HG02678 (cell line): ENCODE measurements at regions not wholly inside any gene's neighbourhood (a gene's known extent, or its start where the extent isn't known, plus 50 kb on each side); places are given as distances from the start of the nearest gene placed in this dataset.
"Not testable (repeated sequence)": the region's sequence is repeated elsewhere in the genome, so short reads cannot be mapped to it uniquely, and the experiment has no call there.

Experiments
- ATAC-seq: cut with Tn5 transposase; IDR thresholded peaks from one replicate; pipeline ENCODE4 v1.9.1; 2021; ENCODE audit warnings: mild to moderate bottlenecking, moderate library complexity; ENCODE audit not compliant: unreplicated experiment

DNA sequence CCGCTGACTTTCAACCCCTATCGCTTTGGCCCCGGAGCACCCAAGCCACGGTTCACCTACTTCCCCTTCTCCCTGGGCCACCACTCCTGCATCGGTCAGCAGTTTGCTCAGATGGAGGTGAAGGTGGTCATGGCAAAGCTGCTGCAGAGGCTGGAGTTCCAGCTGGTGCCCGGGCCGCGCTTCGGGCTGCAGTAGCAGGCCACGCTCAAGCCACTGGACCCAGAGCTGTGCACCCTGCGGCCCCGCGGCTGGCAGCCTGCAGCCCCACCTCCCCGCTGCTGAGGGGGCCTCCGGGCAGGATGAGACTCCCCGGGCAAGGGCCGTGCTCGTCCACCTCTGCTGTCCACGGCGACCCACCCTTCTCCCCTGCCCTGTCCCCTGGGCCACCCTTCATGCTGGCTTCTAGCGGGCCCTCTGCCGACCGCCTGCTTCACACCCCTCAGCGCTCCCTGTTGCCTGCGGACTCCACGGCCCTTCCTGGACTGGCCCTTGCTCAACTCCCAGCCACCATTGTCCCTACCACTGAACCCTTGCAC is 92.2 kb upstream of the TRABD2B start:
- ATAC-seq, result no peak

DNA sequence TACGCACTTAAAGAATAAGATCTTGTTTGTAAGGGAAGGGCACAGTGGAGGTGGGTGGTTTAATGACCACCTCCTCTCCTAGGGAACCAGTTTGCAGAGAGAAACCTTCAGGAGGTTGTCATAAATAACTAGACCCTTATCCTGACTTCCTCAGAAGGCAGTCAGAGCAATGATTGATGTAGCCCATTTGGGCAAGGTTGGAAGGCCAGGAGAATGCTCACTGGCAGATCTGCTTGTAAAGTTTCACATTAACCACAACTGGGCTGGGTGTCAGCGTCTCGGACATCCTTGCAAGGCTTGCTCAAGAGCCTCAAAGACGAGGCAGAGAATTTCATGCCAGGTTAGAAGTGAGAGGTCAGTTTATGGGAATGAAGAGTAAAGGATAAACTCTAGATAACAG is 87.6 kb upstream of the TRABD2B start:
- no peak for ATAC-seq

DNA sequence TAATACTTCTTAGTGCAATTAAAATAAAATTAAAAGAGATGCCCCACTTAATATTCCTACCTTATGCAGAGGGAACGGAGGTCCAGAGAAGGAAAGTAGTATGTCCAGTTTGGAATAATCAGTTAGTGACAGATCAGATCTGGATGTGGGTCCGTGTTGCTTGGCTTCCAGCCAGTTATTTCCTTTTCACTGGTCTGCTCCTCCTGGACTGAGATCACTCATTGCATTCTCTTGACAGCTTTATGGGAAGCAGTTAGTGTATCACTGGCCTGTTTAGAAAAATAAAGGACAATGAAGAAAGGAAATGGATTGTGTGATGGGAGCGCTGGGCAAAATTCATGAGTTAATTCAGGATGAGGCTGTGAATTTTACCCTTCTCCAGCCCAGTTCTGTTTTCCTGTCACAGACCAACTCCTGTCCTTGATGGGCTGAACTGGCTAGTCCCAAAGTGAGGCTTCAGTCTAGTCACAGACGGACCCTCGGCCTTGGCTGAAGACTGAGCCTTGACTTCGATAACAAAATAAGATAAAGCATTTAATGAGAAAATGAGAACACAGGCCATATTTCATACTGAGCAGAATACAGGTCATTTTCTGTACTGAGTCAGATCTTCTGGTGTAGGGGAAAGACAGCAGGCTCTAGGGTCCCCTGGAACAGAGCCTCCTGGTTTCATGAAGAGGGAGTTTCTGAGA is 85.2 kb upstream of the TRABD2B start:
- no peak for ATAC-seq

DNA sequence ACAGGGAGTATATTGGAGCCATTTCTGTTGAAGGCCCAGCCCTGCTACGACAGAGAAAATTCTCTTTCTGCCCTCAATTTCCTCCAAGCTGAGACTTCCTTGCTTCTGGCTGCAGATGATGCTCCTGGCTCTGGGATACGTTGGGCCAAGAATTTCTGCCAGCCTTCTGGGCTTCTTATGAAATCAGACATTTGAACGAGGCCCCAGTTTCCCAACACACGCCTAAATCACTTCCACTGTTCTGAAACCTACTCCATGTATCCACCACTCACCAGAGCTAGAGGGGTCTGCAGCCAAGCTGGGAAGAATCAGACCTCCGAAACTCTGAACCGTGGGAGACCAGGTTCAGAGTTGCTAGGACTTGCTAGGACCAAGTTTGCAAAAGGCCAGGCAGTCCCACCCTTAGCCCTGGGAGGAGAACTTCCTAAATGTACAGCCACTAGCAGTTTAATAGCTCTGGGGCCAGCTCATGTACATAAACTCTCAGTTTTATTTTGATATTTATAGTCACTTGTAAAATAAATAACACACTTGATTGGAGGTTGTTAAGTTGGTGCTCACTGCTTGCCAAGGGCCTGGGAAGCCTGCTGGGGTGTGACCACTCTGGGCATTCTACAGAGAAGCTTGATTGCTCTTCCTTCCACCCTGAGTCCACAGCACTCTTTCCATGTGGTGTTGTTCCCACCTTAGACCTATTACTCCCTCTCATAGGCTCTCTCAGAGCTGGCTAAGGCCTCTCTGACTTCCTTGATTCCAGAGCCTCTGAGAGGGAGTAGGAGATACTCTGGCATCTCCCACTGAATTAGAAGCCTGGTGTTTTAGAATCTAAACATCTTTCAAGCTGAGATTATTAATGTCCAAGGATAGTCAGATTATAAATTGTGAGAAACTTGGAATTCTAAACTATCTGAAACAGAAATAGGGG is 83.4 kb upstream of the TRABD2B start:
- no peak for ATAC-seq

DNA sequence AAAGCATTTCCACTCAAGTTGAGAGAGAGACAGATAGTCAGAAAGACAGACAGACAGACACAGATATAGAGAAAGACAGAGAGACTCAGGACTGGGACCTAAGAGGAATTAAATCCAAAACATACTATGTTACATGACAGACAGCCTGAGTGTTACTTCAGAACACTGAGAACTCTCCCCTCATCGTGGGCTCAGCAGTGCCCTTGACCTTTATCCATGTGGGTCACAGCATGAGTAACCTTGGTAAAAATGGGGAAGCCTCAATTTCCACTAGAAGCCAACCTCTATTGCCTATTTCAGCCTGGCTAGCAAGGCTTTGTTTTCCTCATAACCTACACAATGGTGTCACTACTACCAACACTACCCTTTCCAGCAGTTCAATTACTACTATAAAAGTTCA is 81.9 kb upstream of the TRABD2B start:
- no peak for ATAC-seq

DNA sequence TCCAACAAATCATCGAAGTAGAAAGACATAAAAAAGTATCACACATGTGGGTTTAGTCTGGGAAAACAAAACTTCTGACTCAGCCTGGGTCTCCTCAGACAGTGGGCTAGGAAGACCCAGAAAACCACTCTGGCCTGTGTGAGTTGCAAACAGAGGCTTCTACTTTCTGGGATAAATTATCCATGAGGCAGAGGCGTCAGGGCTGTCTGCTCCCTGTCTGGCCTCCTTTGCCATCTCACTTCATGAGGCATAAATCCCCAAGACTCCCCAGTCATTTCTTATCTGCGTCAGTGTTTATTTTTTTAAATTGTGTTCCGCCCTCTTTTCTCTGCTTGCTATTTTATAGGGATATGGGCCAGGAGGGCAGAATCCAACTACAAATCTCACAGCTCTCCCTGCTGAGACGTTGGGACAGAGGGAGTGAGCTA is 80.6 kb upstream of the TRABD2B start:
- no peak for ATAC-seq

DNA sequence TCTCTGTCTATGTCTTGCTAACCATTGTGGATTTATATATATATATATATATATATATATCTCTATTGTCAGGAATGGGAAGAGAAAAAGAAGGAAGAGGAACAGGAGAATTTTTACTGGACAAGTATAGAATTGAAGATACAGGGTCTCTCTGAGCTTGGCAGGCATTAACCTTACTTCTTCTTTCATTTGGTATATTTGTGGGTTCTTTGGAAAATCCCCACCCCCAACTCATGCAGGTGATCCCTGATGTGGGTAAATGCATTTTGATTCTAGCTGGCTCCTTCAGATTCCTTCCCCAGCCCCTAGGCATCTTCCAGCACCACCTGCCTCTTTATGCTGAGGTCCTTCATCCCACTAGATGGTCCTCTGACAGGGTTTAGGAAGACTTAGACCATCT is 78.8 kb upstream of the TRABD2B start:
- no peak for ATAC-seq

DNA sequence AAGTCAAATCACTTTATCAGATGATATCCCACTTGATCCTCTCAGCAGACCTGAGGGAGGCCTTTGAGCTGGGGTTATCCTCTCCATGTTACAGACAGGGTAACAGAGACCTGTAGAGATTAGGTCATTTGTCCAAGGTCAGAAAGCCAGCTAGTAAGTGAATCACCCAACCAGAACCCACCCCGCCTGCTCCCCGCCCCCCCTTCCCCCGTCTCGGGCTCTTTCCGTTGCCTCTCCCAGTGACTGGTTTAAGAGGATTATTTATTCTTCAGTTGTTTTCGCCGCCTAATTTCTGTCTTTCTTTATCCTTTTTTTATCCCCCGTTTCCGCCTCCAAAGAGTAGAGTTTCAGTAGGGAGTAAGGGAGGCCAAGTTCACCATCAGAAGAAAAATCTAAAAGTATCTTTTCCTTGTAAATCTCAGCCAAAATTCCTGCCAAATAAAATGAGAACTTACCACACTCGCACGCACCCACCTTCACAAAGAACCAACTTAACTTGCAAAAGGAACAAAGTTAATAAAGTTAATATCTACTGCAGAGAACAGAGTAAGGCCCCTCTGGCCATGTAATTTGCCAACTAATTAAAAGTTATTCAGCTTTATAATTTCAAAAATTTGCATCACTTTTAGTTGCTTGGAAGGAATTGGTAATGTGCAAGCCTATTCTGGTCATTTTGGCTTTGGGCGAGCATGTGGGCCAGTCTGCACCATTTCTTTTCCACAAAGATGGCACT is 76.8 kb upstream of the TRABD2B start:
- ATAC-seq, result no peak

DNA sequence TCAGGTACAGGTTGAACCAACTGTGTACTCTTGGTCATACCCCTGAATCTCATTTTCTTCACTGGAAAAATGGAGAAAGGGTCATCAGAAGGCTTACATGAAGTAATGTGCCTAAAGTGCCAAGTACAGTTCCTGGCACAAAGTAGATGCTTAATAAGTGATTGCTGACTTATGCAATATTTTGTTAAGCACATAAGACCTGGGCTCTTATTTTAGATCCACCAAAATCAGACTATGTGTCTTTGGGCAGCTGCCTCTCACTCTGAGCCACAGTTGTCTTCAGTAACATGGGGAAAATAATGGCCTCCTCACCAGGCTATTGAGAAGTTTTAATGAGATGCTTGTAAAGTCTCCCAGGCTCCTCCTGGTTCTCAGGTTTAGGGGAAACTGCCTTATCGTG is 74.3 kb upstream of the TRABD2B start:
- ATAC-seq, result no peak

DNA sequence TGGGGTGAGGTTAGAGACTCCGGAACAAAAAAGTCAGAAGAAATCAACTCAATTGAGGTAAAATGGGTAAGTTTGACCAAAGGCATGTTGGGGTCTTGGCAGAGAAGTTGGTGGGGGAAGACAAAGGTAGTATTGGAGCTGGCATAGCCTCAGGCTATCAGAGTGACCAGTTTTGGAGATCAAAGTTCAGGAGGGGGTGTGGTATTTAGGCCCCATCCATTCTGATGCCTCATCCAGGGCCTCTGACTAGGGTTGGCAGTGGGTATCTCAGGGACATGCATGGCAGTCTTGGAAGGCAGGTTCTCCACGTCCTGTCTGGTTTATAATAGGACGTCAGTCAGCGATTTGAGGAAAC is 73.2 kb upstream of the TRABD2B start:
- no peak for ATAC-seq

DNA sequence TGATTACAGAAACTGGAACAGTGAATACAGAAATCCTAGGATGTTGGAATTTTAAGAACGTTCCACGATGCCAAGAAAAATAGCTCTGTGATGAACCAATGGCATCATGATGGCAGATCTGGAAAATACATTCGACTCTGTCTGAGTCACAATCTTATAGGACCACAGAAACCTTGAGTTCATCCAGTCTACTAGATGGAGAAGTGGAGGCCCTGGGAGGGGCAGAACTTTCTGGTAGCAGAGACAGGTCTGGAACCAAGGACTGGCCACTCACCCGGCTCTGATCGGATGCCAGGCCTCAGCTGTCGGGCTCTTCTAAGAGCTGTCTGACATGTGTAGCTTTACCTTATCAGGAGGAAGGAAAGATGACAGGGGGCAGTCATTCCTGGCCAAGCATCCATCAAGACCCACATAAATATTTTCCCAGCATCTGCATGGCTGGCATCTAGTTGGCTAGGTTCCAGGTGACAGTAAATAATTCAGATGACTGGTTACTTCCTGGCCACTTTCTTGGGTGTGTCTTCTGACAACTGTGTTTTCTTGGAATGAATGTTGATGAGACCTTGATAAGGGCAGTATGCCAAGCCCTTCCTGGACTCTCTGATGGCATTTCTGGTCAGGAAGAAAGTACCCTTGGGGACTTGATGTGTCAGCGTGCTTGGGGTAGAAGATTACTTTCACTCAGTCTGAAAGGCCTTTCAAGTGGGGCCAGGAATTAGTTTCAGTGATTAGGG is 72.6 kb upstream of the TRABD2B start:
- ATAC-seq, result no peak

DNA sequence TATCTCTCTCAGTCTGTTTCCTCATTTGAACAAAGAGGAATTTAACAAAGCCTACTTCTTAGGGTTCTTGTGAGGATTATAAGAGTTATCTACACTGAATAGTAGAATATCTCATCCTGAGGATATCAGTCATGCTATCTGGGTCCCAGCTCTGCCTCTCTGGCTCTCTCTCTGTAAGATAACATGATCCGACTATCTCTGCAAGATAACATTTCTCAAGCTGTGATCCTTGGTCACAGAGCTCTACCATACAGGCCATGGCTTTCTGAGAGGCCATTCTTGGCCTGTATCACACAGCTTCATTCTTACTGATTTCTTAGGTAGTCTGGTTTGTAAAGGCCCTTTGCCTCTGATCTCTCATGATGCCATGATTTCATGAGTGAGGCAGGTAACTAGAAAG is 71.0 kb upstream of the TRABD2B start:
- ATAC-seq, result no peak

DNA sequence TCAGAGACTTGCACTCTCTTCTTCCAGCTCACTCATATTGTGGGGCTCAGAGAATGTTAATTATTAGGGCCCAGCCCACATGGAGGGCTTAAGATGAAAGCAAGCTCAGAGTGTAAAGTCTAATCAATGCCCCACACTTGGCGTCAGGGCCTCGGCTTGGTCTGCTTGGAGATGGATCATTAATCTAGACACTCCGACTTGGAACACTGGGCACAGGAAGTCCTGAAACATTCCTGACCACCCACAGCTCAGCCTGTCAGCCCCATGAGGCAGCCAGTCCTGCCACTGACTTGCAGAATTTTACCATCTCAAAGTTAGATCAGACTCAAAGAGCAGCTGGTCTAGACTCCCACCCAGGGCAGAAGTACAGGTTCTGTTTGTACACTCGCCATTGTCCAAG is 69.8 kb upstream of the TRABD2B start:
- ATAC-seq, result no peak

DNA sequence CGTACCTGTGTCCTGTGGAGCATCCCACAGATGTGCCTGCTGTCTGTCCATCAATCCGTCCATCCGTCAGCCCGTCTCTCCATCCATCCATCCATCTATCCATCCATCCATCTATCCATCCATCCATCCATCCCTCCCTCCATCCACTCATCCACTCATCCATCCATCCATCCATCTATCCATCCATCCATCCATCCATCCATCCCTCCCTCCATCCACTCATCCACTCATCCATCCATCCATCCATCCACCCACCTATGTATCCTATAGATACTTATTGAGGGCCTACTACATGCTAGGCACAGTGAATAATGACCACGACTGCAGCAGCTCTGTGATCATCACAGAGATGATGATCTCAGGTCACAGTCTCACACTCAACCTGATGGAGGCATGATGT is 67.5 kb upstream of the TRABD2B start:
- ATAC-seq, result not testable (repeated sequence)

DNA sequence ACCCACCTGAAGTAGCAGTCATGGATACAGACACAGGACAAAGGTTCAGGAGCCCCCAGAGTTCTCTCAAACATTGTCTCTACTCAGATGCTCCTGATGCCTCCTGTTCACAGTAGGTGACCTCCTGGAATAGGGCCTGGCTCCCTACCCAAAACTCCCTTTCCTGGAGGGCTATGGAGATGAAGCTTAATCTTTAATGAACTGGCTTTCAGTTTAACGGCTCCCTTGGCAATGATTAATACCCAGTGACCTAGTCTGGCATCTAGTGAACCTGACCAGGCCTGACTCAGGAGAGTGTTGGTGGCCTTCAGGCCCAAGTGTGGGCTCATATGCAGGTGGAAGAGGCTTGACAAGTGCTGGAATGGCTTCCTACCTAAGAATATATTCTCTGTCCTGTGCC is 65.2 kb upstream of the TRABD2B start:
- peak; percentile 36 for ATAC-seq

DNA sequence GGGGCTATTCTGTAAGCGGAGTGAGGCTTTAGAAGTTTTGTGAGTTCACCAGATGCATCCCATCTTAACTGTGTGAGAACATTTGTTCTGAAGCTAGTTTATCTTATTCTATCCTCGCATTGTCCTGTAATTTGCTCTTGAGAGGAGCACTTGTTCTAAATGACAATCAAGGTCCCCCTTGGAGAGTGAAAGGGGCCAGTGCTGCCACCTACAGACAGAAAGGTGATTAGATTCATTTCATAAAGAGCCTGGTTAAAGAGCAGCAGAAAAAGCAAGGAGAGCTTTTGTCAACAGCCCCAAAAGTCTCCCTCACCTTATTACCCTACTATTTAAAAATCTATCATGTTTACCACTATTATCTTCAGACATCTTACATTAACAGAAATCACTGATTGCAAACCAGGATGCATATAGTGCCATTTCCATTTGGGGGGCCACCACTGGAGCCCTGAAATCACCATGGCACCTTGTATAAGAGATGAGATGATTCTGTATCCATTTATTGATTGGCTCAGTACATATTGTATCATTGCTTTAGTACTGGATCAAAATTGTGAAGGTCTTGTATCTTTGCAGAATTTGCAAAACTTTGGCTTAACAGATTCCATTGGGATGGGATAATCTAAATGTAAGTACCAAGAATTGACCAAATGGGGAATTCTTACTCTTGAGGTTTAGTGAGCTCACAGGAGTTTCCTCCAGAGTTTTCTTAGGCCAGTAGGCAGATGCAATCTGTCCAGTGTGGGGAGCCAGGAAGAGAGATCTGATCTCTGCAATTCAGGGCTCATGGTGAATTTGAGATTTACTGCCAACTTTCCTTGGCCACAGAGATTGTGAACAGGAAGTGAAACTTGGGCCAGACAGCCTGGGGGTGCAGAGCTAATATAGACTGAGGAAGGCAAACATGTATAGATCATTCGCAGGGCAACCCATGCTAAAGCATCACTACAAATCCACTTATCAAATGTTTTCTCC is 64.3 kb upstream of the TRABD2B start:
- peak; percentile 73 for ATAC-seq

DNA sequence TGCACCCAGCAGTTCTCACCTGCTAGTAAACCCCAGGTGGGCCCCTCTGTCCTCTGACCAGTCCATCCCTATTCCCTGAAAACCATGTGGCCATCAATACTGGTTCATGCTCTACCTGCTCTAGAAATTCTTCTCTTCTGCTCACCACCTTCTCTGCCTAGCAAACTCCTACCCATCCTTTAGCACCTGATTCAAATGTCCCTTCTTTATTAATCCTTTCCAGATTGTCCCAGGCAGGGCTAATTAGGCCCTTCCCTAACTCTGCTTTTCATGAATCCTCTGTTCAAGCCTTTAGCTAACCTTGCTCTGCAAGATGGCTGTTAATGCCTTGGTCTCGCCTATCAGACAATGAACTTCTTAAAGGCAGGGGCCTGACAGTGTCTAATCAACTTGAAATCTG is 62.1 kb upstream of the TRABD2B start:
- no peak for ATAC-seq

DNA sequence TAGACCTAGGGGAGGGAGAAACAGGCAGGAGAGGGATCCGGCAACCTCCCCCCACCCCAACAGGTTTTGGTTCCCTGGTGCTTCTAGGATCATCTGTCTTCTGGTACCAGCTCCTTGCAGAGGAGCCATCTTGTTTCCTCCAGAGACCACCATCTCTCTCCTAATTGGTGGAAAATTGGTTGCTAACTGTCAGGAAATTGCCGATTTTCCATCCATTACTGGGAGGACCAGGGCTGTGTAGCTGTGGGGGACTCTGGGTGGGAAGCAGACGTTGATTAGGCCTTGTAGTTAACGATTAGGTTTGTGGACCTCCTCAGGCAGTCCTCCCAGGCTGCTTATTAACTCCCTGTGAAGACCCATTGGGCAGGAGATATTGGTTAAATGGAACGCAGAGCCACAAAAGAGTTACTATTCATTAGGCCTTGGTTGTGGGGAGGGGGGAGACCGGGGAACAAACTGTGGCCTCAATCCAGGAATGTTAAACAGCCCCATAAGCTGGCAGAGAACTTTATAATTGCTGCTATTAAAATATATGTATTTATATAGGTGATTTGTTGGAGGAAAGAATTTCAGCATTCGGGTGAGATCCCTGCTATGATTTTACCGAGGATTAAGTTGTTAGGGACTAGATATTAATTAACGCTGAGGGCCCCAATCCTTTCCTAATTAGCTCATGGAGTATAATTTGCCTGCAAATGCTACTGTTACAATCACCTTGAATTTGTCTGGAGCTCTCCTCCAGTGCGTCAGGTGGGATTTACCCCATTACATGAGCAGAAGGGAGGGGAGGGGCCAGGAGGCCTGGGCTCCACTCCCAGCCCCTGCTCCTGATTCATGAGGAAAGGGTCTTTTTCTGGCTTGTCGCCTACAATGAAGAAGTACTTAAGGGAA is 61.2 kb upstream of the TRABD2B start:
- no peak for ATAC-seq

DNA sequence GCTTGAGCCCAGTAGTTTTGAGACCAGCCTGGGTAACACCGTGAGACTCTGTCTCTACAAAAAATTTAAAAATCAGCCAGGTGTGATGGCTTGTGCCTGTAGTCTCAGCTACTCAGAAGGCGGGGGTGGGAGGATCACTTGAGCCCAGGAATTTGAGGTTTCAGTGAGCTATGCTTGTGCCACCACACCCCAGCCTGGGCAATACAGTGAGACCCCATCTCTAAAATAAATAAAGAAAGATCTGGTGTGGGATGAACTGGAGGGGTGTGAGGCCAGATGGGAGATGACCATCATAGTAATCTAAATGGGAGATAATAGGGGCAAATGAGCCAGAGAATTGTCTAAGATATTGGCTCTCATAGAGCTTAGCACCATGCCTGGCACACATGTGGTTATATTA is 60.1 kb upstream of the TRABD2B start:
- no peak for ATAC-seq
